ENCODE measurements at regions not wholly inside any gene's neighbourhood (a gene's known extent, or its start where the extent isn't known, plus 50 kb on each side); places are given as distances from the start of the nearest gene placed in this dataset.
"Not testable (repeated sequence)": the region's sequence is repeated elsewhere in the genome, so short reads cannot be mapped to it uniquely, and the experiment has no call there.

DNA sequence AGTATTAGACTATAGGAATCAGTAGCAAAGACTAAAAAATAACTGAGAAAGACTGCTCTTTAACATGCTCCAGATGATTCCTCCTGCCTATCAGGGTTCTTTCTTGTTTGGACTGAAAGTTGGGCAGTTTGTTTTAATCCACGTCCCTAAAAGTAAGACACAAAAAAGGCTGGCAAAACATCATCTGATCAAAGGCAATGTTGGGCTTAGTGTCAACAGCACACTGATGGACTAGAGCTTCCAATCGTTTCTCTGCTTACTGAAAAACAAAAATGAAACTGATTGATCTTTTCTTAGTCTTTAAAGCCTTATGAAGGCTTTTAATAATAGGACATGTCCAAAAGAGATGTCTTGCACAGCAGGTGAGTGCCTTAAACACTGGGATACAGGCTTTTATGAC lies 1567.9 kb upstream of the PRR20A start:
- Histone ChIP-seq H3K36me3 (no peaks in the 10 kb centered on the region), H3K4me3 (no peak overlapping the region), H3K27ac (no peak overlapping the region), H3K4me1 (replicated peaks) (no peaks in the 10 kb centered on the region), H3K9me3 (replicated peaks) (no peaks in the 10 kb centered on the region), H3K27me3 (replicated peaks) (no peaks in the 10 kb centered on the region)
- no peak for DNase-seq (ENCODE audit: low read depth in 1 of 2, low spot score in 2 of 2)

GRCh38 chr13:55573565-55573964 lies 1567.2 kb upstream of the PRR20A start:
- no peak overlapping the region for H3K4me3 ChIP-seq
- H3K9me3 ChIP-seq (replicated peaks) = no peaks in the 10 kb centered on the region
- no peak for DNase-seq (ENCODE audit: low read depth in 1 of 2, low spot score in 2 of 2)
- H3K27ac ChIP-seq = no peak overlapping the region
- H3K4me1 ChIP-seq (replicated peaks) = no peaks in the 10 kb centered on the region
- H3K36me3 ChIP-seq = no peaks in the 10 kb centered on the region
- no peaks in the 10 kb centered on the region for H3K27me3 ChIP-seq (replicated peaks)

GRCh38 chr13:55576389-55576788 lies 1564.3 kb upstream of the PRR20A start:
- no peaks in the 10 kb centered on the region for H3K36me3 ChIP-seq
- DNase-seq (ENCODE audit: low read depth in 1 of 2, low spot score in 2 of 2) = no peak
- no peaks in the 10 kb centered on the region for H3K27me3 ChIP-seq (replicated peaks)
- H3K4me1 ChIP-seq (replicated peaks) = no peaks in the 10 kb centered on the region
- no peaks in the 10 kb centered on the region for H3K9me3 ChIP-seq (replicated peaks)
- H3K27ac ChIP-seq = no peak overlapping the region
- no peak overlapping the region for H3K4me3 ChIP-seq

GRCh38 chr13:55577082-55577846 lies 1563.5 kb upstream of the PRR20A start:
- Histone ChIP-seq H3K36me3 (no peaks in the 10 kb centered on the region), H3K27me3 (replicated peaks) (no peaks in the 10 kb centered on the region), H3K4me1 (replicated peaks) (no peaks in the 10 kb centered on the region), H3K9me3 (replicated peaks) (no peaks in the 10 kb centered on the region), H3K4me3 (no peak overlapping the region), H3K27ac (no peak overlapping the region)
- no peak for DNase-seq (ENCODE audit: low read depth in 1 of 2, low spot score in 2 of 2)

- Histone ChIP-seq H3K36me3 (no peaks in the 10 kb centered on the region), H3K9me3 (replicated peaks) (no peaks in the 10 kb centered on the region), H3K4me1 (replicated peaks) (no peaks in the 10 kb centered on the region), H3K27me3 (replicated peaks) (no peaks in the 10 kb centered on the region), H3K27ac (no peak overlapping the region), H3K4me3 (no peak overlapping the region)
- DNase-seq (ENCODE audit: low read depth in 1 of 2, low spot score in 2 of 2) = no peak
These were observed 1562.9 kb upstream of the PRR20A start for GRCh38 chr13:55577847-55578210.

GRCh38 chr13:55582294-55582693 lies 1558.4 kb upstream of the PRR20A start:
- not testable (repeated sequence) for H3K4me3 ChIP-seq; H3K9me3 ChIP-seq (replicated peaks); H3K4me1 ChIP-seq (replicated peaks); H3K36me3 ChIP-seq; H3K27ac ChIP-seq; DNase-seq (ENCODE audit: low read depth in 1 of 2, low spot score in 2 of 2); H3K27me3 ChIP-seq (replicated peaks)

- no peak for DNase-seq (ENCODE audit: low read depth in 1 of 2, low spot score in 2 of 2)
- no peaks in the 10 kb centered on the region for H3K4me1 ChIP-seq (replicated peaks)
- no peaks in the 10 kb centered on the region for H3K36me3 ChIP-seq
- H3K4me3 ChIP-seq = no peak overlapping the region
- no peak overlapping the region for H3K27ac ChIP-seq
- no peaks in the 10 kb centered on the region for H3K27me3 ChIP-seq (replicated peaks)
- H3K9me3 ChIP-seq (replicated peaks) = no peaks in the 10 kb centered on the region
These were observed 1556.6 kb upstream of the PRR20A start for GRCh38 chr13:55583953-55584593.

DNA sequence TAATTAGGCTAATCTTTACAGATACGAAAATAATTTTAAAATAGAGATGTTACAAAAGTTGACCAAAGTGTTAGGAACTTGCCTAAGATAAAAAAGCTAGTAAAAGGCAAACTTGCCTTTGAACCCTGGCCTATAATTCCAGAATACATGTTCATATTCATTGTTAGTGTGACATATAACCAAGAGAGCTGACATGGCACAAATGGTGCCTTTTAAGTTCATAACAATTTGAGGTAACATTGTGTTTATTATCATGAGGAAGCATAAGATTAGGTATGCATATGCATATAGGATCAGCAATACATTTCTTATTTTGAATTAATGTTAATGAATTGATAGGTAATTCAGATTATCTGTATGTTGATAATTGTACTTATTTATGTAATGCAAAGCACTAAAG lies 1537.9 kb upstream of the PRR20A start:
- Histone ChIP-seq H3K36me3 (no peaks in the 10 kb centered on the region), H3K4me1 (replicated peaks) (no peaks in the 10 kb centered on the region), H3K4me3 (no peak overlapping the region), H3K9me3 (replicated peaks) (no peaks in the 10 kb centered on the region), H3K27ac (no peak overlapping the region), H3K27me3 (replicated peaks) (no peaks in the 10 kb centered on the region)
- no peak for DNase-seq (ENCODE audit: low read depth in 1 of 2, low spot score in 2 of 2)

DNA sequence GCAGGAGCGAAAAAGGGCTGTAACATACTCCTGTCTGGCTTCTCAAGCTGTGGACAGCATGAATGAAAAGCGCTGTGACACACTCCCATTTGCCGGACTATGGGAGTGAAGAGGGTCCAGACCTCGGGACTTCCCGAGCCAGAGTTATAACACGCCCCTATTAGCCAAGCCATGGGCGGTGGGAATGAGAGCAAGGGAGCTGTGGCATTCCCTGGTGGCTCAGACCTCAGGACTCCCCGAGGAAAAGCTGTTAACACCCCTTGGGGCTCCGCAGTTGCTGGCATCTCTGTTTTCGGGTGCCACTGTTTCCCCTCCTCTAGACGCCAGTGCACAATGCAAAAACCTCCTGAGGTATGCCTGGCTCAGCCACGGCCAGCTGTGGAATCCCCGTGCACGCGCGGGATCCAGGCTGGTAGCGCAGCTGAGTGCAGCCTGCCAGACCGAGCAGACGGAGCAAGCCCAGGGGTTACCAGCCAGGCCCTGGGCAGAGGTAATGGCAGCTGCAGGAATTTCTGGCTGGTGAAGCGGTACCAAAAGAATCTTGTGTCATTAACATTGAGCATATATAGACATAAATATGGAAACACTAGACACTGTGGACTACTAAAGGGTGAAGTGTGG lies 1534.6 kb upstream of the PRR20A start:
- Histone ChIP-seq H3K27me3 (replicated peaks) (no peaks in the 10 kb centered on the region), H3K4me3 (no peak overlapping the region), H3K4me1 (replicated peaks) (no peaks in the 10 kb centered on the region), H3K27ac (no peak overlapping the region), H3K9me3 (replicated peaks) (no peaks in the 10 kb centered on the region), H3K36me3 (no peaks in the 10 kb centered on the region)
- DNase-seq (ENCODE audit: low read depth in 1 of 2, low spot score in 2 of 2) = no peak

DNA sequence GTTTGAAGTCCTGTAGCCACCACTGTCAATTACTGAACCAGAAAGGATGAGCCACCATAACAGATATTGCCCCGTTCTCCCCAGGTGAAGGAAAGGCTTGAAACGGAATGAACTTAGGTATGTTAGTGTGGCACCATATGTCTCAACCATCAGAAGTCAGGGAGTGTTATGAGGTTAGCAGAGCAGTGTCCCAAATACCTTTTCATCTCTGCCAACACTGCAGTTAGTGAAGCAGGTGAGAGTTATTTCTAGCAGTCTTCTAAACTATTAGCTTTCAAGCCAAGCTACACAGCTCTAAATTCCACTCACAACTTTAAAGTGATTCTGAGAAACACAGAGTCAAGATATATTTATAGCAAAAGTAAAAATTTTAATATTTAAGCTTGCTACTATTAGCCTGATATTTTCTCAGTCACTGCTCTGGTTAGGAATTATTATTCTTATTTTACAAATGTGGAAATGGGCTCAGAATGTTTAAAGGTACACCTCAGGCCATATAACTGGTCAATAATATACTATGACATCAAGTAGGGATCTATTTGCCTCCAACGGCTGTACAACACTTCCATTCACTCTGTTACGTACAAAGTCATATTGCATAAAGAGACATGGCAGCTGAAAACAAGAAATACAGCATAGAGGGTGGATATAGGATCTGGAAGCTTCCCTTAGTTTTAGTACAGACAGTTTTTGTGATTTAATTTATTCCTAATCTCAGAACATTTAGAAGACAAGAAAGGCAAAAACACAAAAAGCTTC lies 1527.1 kb upstream of the PRR20A start:
- Histone ChIP-seq H3K9me3 (replicated peaks) (no peaks in the 10 kb centered on the region), H3K27ac (no peak overlapping the region), H3K27me3 (replicated peaks) (no peaks in the 10 kb centered on the region), H3K36me3 (no peaks in the 10 kb centered on the region), H3K4me1 (replicated peaks) (no peaks in the 10 kb centered on the region), H3K4me3 (no peak overlapping the region)
- DNase-seq (ENCODE audit: low read depth in 1 of 2, low spot score in 2 of 2) = no peak

DNA sequence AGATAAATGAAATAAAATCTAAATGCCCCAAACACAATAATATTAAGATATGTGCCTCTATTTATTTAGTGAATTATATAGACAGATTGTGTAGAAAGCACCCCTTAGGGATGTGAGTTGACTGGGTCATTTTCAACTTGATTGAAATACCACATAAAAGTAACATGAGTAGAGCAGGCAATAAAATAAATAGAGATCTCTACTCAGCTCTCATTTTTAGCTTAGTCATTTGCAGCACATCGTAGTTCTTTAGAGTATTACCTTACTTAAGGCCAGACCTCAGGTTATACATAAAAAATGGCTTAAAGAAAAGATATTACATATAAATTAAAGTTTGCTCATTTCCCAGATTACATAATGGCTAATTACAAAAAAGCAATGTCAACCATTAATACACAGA lies 1525.6 kb upstream of the PRR20A start:
- DNase-seq (ENCODE audit: low read depth in 1 of 2, low spot score in 2 of 2) = no peak
- no peak overlapping the region for H3K4me3 ChIP-seq
- no peaks in the 10 kb centered on the region for H3K36me3 ChIP-seq
- H3K27me3 ChIP-seq (replicated peaks) = no peaks in the 10 kb centered on the region
- no peaks in the 10 kb centered on the region for H3K4me1 ChIP-seq (replicated peaks)
- no peak overlapping the region for H3K27ac ChIP-seq
- no peaks in the 10 kb centered on the region for H3K9me3 ChIP-seq (replicated peaks)

GRCh38 chr13:55617241-55617640 lies 1523.5 kb upstream of the PRR20A start:
- DNase-seq (ENCODE audit: low read depth in 1 of 2, low spot score in 2 of 2) = no peak
- no peaks in the 10 kb centered on the region for H3K4me1 ChIP-seq (replicated peaks)
- H3K9me3 ChIP-seq (replicated peaks) = no peaks in the 10 kb centered on the region
- no peaks in the 10 kb centered on the region for H3K36me3 ChIP-seq
- no peak overlapping the region for H3K4me3 ChIP-seq
- H3K27ac ChIP-seq = no peak overlapping the region
- no peaks in the 10 kb centered on the region for H3K27me3 ChIP-seq (replicated peaks)

DNA sequence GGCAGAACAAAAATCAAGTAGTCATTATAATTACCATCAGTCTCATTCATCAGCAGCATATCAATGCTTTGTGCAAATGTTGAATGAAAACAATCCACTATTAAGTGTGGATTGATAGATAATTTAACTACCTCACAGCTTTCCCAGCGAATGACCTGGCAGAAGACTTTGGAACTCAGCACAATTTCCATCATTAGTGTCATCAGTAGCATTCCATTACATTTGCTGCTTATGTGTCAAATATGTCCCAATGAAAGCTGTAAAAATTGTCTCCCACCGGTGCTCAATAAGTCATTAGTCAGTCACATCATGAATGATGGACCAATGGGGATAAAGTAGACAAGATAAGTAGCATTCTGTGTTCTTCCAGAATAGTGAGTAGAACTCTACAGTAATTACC lies 1513.5 kb upstream of the PRR20A start:
- Histone ChIP-seq H3K4me3 (no peak overlapping the region), H3K27me3 (replicated peaks) (no peaks in the 10 kb centered on the region), H3K9me3 (replicated peaks) (no peaks in the 10 kb centered on the region), H3K36me3 (no peaks in the 10 kb centered on the region), H3K4me1 (replicated peaks) (no peaks in the 10 kb centered on the region), H3K27ac (no peak overlapping the region)
- no peak for DNase-seq (ENCODE audit: low read depth in 1 of 2, low spot score in 2 of 2)

DNA sequence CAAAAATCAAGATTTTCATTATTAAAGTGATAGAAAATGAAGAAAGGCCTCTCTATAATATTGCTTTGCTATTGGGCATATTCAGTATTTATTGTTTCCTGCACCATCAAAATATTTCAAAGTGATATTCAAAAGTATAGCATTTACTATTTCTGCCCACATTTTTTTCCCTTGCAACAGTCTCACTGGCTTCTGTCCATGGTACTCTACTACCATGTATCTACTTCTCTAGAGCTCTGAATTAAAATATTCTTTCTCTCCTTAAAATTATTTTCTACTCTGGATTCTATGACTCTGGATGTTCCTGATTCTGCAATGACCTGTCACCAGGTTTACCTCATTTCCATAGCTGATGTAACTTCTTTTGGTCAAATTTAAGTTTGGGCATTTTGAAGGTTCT lies 1508.3 kb upstream of the PRR20A start:
- no peak for DNase-seq (ENCODE audit: low read depth in 1 of 2, low spot score in 2 of 2)
- Histone ChIP-seq H3K27ac (no peak overlapping the region), H3K9me3 (replicated peaks) (no peaks in the 10 kb centered on the region), H3K4me3 (no peak overlapping the region), H3K27me3 (replicated peaks) (no peaks in the 10 kb centered on the region), H3K4me1 (replicated peaks) (no peaks in the 10 kb centered on the region), H3K36me3 (no peaks in the 10 kb centered on the region)
